ENCODE measurements at regions not wholly inside any gene's neighbourhood (a gene's known extent, or its start where the extent isn't known, plus 50 kb on each side); places are given as distances from the start of the nearest gene placed in this dataset.

- TF ChIP-seq EZH2 (IDR thresholded peaks at IDR 0.05; ENCODE audit: borderline replicate concordance, insufficient read depth, low read length, poor library complexity, severe bottlenecking) (no peak), CTCF (IDR thresholded peaks at IDR 0.05; ENCODE audit: poor library complexity, severe bottlenecking) (no peak), RAD21 (conservative IDR thresholded peaks at IDR 0.05) (no peak)
These were observed 222.1 kb upstream of the ARID1B start for GRCh38 chr6:156555116-156555515.

All from neural cell (in vitro differentiated cells).